Activated CD4-positive, alpha-beta T cell treated with anti-CD3 and anti-CD28 coated beads, Interleukin-10, Interleukin-2, amounts not matched to agents 100 ng/mL and 50 ng/mL, durations not matched to agents 16 hours and 8 hours (primary cell): ENCODE measurements at regions not wholly inside any gene's neighbourhood (a gene's known extent, or its start where the extent isn't known, plus 50 kb on each side); places are given as distances from the start of the nearest gene placed in this dataset.

Experiments
- DNase-seq: peaks from one replicate; pipeline ENCODE4 v3.0.0-alpha.2; 2020

- no peak for DNase-seq
Observed at GRCh38 chr1:2919841-2920240, 101.4 kb upstream of the ACTRT2 start.

GRCh38 chr1:2920421-2921015 is 100.7 kb upstream of the ACTRT2 start:
- no peak for DNase-seq

- peak; percentile 12 for DNase-seq
Observed at GRCh38 chr1:2921970-2922686, 99.1 kb upstream of the ACTRT2 start.

- DNase-seq = no peak
Observed at GRCh38 chr1:2923351-2923750, 97.9 kb upstream of the ACTRT2 start.

GRCh38 chr1:2925291-2925690 is 96.0 kb upstream of the ACTRT2 start:
- DNase-seq = no peak

- DNase-seq = no peak
Observed at GRCh38 chr1:2925918-2926317, 95.3 kb upstream of the ACTRT2 start.

- no peak for DNase-seq
Observed at GRCh38 chr1:2926447-2927055, 94.7 kb upstream of the ACTRT2 start.

- no peak for DNase-seq
Observed at GRCh38 chr1:2927393-2928360, 93.6 kb upstream of the ACTRT2 start.

GRCh38 chr1:2928366-2929325 is 92.6 kb upstream of the ACTRT2 start:
- no peak for DNase-seq

GRCh38 chr1:2929335-2929734 is 91.9 kb upstream of the ACTRT2 start:
- DNase-seq = no peak

- no peak for DNase-seq
Observed at GRCh38 chr1:2930016-2930815, 91.1 kb upstream of the ACTRT2 start.

- DNase-seq = no peak
Observed at GRCh38 chr1:2930913-2931723, 90.1 kb upstream of the ACTRT2 start.

GRCh38 chr1:2931724-2932401 is 89.4 kb upstream of the ACTRT2 start:
- no peak for DNase-seq

GRCh38 chr1:2932671-2933350 is 88.5 kb upstream of the ACTRT2 start:
- DNase-seq = no peak

- DNase-seq = no peak
Observed at GRCh38 chr1:2933431-2934155, 87.7 kb upstream of the ACTRT2 start.

GRCh38 chr1:2934156-2934540 is 87.1 kb upstream of the ACTRT2 start:
- DNase-seq = no peak

GRCh38 chr1:2934642-2935081 is 86.6 kb upstream of the ACTRT2 start:
- no peak for DNase-seq

- DNase-seq = no peak
Observed at GRCh38 chr1:2935184-2935583, 86.1 kb upstream of the ACTRT2 start.
